ENCODE measurements at regions not wholly inside any gene's neighbourhood (a gene's known extent, or its start where the extent isn't known, plus 50 kb on each side); places are given as distances from the start of the nearest gene placed in this dataset.
A peak's percentile ranks its signal among the peaks of the same experiment; 100 is the strongest.
"Not testable (repeated sequence)": the region's sequence is repeated elsewhere in the genome, so short reads cannot be mapped to it uniquely, and the experiment has no call there.

DNA sequence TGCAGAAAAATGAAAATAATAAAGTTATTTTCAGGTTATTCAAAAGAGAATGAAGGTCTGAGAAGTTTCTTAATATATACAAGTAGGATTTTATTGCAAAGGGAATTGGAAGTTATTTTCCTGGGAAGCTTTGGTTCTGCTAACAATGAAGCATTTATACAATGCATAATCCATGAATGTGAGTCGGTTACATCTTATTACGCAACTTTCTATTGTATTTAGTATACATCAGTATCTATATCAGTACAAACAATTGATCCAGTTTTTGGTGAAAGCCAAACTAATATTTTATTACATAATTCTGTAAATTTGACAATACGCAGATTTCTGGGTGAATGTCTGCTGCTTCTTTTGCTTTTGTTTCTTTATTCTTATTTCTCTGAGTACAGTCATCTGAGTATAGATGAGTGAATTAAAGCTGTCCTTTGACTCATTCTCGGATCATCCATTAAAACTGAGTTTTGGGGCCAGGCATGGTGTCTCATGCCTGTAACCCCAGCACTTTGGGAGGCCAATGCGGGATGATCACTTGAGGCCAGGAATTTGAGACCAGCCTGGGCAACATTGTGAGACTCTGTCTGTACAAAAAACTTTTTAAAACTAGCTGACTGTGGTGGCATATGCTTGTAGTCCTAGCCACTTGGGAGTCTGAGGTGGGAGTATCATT is 108.5 kb downstream of the SOCS6 start:
- no peak for DNase-seq

DNA sequence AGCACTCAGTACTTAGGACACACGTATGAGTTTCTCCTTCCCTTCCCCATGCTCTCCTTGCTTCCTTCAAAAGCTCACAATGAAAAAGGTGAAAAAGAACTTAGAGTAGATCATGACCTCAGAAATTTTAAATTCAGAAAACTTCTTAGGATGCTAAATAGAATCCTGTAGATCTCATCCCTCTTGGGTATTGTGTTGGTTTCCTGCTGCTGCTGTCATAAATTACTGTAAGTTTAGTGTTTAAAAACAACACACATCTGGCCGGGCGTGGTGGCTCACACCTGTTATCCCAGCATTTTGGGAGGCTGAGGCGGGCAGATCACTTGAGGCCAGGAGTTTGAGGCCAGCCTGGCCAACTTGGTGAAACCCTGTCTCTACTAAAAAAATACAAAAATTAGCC is 106.9 kb downstream of the SOCS6 start:
- not testable (repeated sequence) for DNase-seq

DNA sequence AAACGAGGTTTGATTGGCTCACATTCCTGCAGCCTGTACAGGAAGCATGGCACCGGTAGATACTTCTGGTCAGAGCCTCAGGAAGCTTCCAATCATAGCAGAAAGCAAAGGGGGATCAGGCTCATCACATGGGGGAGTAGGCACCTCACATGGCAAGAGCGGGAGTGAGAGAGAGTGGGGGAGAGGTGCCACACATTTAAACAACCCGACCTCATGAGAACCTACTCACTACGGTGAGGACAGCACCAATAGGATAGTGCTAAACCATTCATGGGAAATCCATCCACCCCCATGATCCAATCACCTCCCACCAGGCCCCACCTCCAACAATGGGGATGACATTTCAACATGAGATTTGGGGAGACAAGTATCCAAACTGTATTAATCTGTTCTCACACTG is 105.8 kb downstream of the SOCS6 start:
- no peak for DNase-seq

DNA sequence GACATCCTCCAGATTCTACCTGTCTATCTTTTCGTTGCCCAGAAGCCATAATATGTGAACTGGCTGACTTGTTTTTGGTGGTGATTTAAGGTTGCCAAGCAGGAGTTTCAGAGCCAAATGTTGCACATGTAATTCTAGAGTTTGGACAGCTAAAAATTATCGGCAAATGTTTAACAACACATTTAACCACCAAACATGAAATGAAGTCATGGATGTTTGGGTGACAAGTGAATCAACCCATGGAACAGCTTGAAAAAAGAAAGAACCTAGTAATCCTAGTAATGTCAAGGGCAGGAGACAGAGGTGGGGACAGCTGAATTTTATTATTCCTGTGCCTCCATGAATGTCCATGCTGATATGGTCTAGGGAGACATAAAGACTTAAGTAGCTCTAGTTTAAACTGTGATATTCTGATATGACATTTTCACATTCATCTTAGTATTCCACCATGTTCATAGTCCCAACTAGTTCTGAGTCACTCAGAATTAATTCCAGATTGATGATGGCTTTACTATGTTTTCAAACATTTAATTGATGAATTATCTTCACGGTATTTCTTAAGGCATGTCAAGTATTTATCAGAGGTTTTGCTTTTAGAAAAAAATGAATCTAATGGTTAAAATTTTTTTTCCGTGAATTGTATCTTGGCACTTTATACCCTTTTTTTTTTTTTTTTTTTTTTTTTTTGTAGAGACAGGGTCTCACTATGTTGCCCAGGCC is 101.7 kb downstream of the SOCS6 start:
- no peak for DNase-seq

DNA sequence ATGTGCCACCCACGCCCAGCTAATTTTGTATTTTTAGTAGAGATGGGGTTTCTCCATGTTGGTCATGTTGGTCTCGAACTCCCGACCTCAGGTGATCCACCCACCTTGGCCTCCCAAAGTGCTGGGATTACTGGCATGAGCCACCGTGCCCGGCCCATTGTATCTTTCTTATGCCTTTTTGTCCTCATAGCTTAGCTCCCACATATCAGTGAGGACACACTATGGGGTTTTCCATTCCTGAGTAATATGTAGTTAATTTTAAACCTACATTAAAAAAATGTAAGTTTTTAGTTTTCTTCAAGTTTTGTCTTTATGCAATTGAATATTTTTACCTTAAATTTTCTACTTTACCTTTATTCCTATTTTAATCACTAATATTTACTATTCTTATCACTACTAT is 100.2 kb downstream of the SOCS6 start:
- DNase-seq, result not testable (repeated sequence)

DNA sequence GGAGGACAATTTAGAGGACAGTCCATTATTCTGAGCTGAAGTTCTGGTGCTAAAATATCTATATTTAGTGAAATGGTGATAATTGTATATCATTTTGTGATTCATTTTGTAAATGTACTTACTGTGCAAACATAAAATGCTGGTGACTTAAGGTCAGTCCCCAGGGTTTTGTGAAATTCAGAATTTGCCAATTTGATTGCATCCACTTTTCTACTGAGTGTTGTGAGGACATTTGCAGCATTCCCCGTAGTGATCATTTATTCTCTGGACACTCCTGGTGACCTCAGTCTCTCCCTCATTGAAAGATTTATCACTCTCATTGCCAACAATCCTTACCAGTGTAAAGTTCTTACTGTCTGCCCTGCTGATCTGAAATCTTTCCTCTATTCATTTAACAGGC is 98.2 kb downstream of the SOCS6 start:
- no peak for DNase-seq

DNA sequence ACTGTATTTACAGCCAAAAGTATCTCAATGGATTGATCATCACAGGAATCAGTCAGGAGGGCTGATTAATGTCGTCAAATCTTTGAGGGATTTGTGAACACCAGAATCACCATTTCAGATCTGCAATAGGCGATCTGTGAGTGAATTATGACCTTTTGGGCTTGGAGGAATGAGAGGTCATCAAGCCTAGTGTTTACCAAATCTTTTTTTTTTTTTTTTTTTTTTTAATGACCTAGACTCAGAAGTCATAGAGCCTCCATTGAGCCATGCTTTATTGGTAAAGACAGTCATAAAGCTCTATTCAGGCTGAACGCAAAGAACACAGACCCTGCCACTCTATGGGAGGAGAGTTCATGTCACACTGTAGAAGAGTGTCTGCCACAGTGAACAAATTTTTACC is 97.7 kb downstream of the SOCS6 start:
- no peak for DNase-seq

DNA sequence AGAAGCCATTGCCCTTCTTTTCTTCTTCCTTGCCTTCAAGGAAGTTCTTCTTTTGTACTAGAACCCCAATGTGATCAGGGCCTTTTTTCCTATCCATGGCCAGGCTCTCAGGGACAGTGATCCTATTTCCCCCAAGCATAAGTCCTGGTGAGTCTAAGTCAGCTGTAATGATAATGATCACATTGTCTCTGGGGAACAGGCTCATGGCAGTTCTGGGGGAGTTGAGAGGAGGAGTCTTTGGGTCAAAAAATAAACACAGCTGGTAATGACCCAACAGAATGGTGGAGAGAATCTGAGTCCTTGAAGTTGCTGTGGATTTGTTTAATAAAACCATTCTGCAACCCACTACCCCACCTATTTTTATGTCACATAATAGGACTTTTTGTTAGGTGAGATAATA is 96.6 kb downstream of the SOCS6 start:
- DNase-seq, result no peak

DNA sequence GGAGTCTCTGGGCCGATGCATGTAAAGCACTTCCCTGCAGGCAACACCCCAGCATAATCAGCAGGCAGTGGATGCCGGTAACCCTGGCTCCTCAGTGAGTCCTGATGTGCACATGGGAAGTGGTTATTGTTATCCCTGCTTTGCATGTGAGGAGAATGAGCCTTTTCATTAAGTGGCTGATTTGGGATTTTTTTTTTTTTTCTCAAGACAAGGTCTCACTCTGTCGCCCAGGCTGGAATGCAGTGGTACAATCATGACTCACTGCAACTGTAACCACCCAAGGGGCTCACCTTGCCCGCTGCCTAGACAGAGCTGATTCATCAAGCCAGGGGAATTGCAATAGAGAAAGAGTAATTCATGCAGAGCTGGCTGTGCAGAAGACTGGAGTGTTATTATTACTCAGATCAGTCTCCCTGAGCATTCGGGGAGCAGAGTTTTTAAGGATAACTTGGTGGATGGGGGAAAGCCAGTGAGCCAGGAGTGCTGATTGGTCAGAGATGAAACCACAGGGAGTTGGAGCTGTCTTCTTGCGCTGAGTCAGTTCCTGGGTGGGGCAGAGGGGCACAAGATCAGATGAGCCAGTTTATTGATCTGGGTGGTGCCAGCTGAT is 95.4 kb downstream of the SOCS6 start:
- DNase-seq, result peak in 1 of 2 experiments; percentile 21

DNA sequence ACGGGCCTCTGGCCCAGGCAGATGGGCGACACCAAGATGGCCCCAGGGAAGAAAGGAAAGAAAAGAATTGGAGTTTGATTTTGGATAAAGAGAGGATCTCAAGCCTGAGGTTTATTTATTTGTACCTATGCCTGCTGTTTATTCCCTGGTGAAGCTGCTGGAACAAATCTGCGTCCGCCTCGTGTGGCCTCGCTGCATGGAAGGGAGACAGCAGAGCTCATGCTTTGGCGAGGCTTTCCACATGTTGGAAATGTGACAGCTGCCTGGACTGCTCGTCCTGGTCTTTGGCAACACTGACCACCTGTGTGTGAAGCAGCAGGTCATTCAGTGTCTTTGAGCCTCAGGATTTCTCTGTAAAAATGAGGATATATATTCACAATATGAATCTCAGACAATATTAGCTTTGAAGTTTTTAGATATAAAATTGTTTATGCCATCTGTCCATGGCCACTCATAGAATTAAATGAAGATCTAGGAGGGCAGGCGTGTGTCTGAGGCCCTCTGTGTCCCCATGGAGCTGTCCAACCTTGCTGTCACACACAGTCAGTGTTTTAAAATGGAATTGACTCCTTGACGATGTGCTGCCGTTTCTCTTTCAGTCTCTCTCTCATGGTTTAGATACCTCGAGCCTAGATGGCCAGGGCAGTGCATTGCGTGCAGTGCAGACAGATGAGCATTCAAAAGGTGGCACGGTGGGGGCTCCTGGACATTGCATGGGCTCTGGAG is 94.3 kb downstream of the SOCS6 start:
- no peak for DNase-seq

DNA sequence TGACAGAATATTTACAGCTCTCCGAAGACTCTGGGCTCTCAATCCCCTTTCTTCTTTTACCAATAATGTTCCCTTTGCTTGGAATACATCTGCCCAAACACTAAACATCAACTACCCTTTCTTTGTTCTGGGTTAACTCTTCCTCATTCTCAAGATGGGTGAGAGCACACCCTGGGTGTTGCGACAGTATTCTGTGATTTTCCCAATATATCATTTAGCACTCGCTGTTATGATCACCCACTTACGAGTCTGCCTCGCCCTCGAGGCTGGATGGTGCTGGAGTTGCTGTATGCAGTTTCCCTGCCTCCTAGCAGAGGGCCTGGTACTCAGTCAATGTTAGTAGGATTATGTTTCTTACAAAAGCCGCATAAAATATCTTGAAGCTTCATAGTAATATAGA is 93.2 kb downstream of the SOCS6 start:
- DNase-seq, result no peak

DNA sequence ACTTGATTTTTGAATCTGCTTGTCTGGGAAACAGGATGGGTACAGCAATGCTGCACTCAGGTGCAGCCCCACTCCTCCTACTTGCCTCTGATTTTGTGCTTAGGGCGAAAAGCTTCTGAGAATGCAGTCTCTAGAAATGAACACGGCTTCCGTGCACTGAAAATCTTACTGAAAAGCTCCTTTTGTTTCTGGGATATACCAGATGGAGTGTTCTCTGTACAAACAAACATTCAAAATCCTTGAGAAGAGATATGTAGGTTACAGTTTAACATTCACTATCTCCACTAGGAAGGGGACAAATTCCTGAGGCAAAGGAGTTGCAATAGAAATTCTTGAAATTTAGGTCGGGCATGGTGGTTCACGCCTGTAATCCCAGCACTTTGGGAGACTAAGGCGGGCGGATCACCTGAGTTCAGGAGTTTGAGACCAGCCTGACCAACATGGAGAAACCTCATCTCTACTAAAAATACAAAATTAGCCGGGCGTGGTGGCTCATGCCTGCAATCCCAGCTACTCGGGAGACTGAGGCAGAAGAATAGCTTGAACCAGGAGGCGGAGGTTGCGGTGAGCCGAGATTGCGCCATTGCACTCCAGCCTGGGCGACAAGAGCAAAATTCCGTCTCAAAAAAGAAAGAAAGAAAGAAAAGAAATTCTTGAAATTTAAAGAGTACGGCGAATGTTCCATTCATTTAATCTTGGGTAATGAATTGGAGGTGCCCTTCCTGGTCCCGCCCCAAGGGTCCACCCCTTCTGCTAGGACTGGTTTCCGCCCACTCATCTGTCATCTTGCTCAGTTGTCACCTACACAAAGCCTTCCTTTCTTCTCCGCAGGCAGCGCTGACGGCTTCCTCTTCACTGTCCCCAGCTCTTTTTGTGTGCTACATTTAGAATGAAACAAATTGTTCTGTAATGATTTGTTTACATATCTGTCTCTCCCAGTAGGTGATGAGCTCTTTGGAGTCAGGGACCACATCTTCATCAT is 92.4 kb downstream of the SOCS6 start:
- peak in 1 of 2 experiments; percentile 17 for DNase-seq
